ENCODE measurements at regions not wholly inside any gene's neighbourhood (a gene's known extent, or its start where the extent isn't known, plus 50 kb on each side); places are given as distances from the start of the nearest gene placed in this dataset.

GRCh38 chr2:193276988-193277387 lies 1082.3 kb upstream of the TMEFF2 start:
- DNase-seq = no peak
- H3K27ac ChIP-seq = no peak overlapping the region
- H3K9me3 ChIP-seq = no peaks in the 10 kb centered on the region
- no peak for ATAC-seq
- H3K36me3 ChIP-seq = no peaks in the 10 kb centered on the region
- no peak overlapping the region for H3K4me3 ChIP-seq
- no peaks in the 10 kb centered on the region for H3K27me3 ChIP-seq
- intact Hi-C loops (cut with DNase I) = no loop called here
- no peak for TF ChIP-seq CTCF (IDR thresholded peaks at IDR 0.05)
- H3K4me1 ChIP-seq = no peaks in the 10 kb centered on the region

- Histone ChIP-seq H3K36me3 (no peaks in the 10 kb centered on the region), H3K4me1 (no peaks in the 10 kb centered on the region), H3K27me3 (no peaks in the 10 kb centered on the region), H3K9me3 (no peaks in the 10 kb centered on the region), H3K4me3 (no peak overlapping the region), H3K27ac (no peak overlapping the region)
- intact Hi-C loops (cut with DNase I) = no loop called here
- TF ChIP-seq CTCF (IDR thresholded peaks at IDR 0.05) = no peak
- ATAC-seq = no peak
- DNase-seq = no peak
Measured at GRCh38 chr2:193276560-193276959, 1081.8 kb upstream of the TMEFF2 start.

GRCh38 chr2:193276069-193276468 lies 1081.3 kb upstream of the TMEFF2 start:
- TF ChIP-seq CTCF (IDR thresholded peaks at IDR 0.05) = no peak
- H3K4me1 ChIP-seq = no peaks in the 10 kb centered on the region
- no peaks in the 10 kb centered on the region for H3K9me3 ChIP-seq
- no peak overlapping the region for H3K27ac ChIP-seq
- H3K4me3 ChIP-seq = no peak overlapping the region
- DNase-seq (no peak), ATAC-seq (no peak)
- no peaks in the 10 kb centered on the region for H3K36me3 ChIP-seq
- intact Hi-C loops (cut with DNase I) = no loop called here
- no peaks in the 10 kb centered on the region for H3K27me3 ChIP-seq

- Histone ChIP-seq H3K9me3 (no peaks in the 10 kb centered on the region), H3K36me3 (no peaks in the 10 kb centered on the region), H3K27ac (peak overlapping the region in 1 of 2 donors; percentile 21), H3K4me1 (no peaks in the 10 kb centered on the region), H3K27me3 (no peaks in the 10 kb centered on the region), H3K4me3 (no peak overlapping the region)
- intact Hi-C loops (cut with DNase I) = no loop called here
- TF ChIP-seq CTCF (IDR thresholded peaks at IDR 0.05) = no peak
- DNase-seq = no peak
- ATAC-seq = no peak
Measured at GRCh38 chr2:193272011-193272410, 1077.3 kb upstream of the TMEFF2 start.

GRCh38 chr2:193270816-193271215 lies 1076.1 kb upstream of the TMEFF2 start:
- Histone ChIP-seq H3K9me3 (no peaks in the 10 kb centered on the region), H3K27me3 (no peaks in the 10 kb centered on the region), H3K4me1 (no peaks in the 10 kb centered on the region), H3K27ac (no peak overlapping the region), H3K4me3 (no peak overlapping the region), H3K36me3 (no peaks in the 10 kb centered on the region)
- no peak for DNase-seq
- no peak for TF ChIP-seq CTCF (IDR thresholded peaks at IDR 0.05)
- intact Hi-C loops (cut with DNase I) = no loop called here
- no peak for ATAC-seq

Data from left lung (tissue), 4 donors.